GM12891 (cell line): ENCODE measurements at regions not wholly inside any gene's neighbourhood (a gene's known extent, or its start where the extent isn't known, plus 50 kb on each side); places are given as distances from the start of the nearest gene placed in this dataset.

Experiments used
- PAX5 ChIP-seq: IDR thresholded peaks from 2 replicates; pipeline ENCODE4 v1.6.1; 2011; ENCODE audit warnings: low read length, moderate library complexity, mild to moderate bottlenecking; ENCODE audit not compliant: insufficient read depth, severe bottlenecking
- POLR2A ChIP-seq: IDR thresholded peaks from 2 replicates; pipeline ENCODE4 v1.6.1; 2011; ENCODE audit warnings: low read depth, low read length, control low read depth
- POLR2AphosphoS5 ChIP-seq: IDR thresholded peaks from 2 replicates; pipeline ENCODE4 v1.6.1; 2011; ENCODE audit warnings: low read depth, low read length, control low read depth
- POU2F2 ChIP-seq: IDR thresholded peaks from 2 replicates; pipeline ENCODE4 v1.6.1; 2011; ENCODE audit warnings: low read depth, mild to moderate bottlenecking, control low read depth, low read length, moderate library complexity
- SPI1 ChIP-seq: IDR thresholded peaks from 2 replicates; pipeline ENCODE4 v1.6.1; 2011; ENCODE audit warnings: low read depth, low read length, control low read depth
- TAF1 ChIP-seq: IDR thresholded peaks from 2 replicates; pipeline ENCODE4 v1.6.1; 2011; ENCODE audit warnings: low read depth, low read length, control low read depth

- no peak for TF ChIP-seq POLR2A
- TF ChIP-seq PAX5 = no peak
- no peak for TF ChIP-seq TAF1
- TF ChIP-seq POLR2AphosphoS5 = no peak
- no peak for TF ChIP-seq SPI1
- TF ChIP-seq POU2F2 = no peak
Measured at GRCh38 chr10:6995341-6995740, 415.3 kb upstream of the PRKCQ start.
